Panc1 (cell line): ENCODE measurements at regions not wholly inside any gene's neighbourhood (a gene's known extent, or its start where the extent isn't known, plus 50 kb on each side); places are given as distances from the start of the nearest gene placed in this dataset.

ENCODE experiments used
- ATAC-seq: fragments of 200-7000 bp; cut with Tn5 transposase; 2 replicates; pipeline ENCODE4 v1.9.1; 2020; ENCODE audit warnings: mild to moderate bottlenecking, moderate library complexity
- BruUV-seq: library from RNA; stranded (reverse); fragments of 400-500 nt; replicated peaks from 2 replicates; lab custom pipeline; 2021; lab: Mats Ljungman, UMichigan
- CTCF ChIA-PET: fragments of 300-600 bp; sonication (Branson Sonifier 250); formaldehyde crosslinking; loops from one replicate; lab custom pipeline; 2022; ENCODE audit warnings: antibody characterized with exemption; lab: Charles Lee
- POLR2A ChIA-PET: fragments of 300-600 bp; sonication (Branson Sonifier 250); formaldehyde crosslinking; loops from one replicate; lab custom pipeline; 2022; ENCODE audit warnings: antibody characterized with exemption; lab: Charles Lee
- DNase-seq: peaks from one replicate; pipeline ENCODE4 v3.0.0-alpha.2; 2010; ENCODE audit warnings: low read depth, low spot score
- H3K27ac ChIP-seq: 2 replicates; pipeline ENCODE4 v1.5.1; 2011; ENCODE audit warnings: mild to moderate bottlenecking, low read length, inconsistent platforms
- H3K27me3 ChIP-seq: fragments of 200-500 bp; sonication (Bioruptor generic); 2 replicates; pipeline ENCODE4 v1.6.0; 2014; ENCODE audit warnings: low read length, inconsistent platforms; ENCODE audit not compliant: control insufficient read depth, insufficient read depth
- H3K36me3 ChIP-seq: fragments of 200-500 bp; sonication (Bioruptor generic); 2 replicates; pipeline ENCODE4 v1.5.1; 2014; ENCODE audit warnings: inconsistent platforms, mild to moderate bottlenecking, low read length, moderate library complexity; ENCODE audit not compliant: control insufficient read depth, insufficient read depth
- H3K4me1 ChIP-seq: 2 replicates; pipeline ENCODE4 v1.5.1; 2011; ENCODE audit warnings: inconsistent platforms, mild to moderate bottlenecking, low read length, moderate library complexity; ENCODE audit not compliant: control insufficient read depth, insufficient read depth
- H3K4me3 ChIP-seq, 2 experiments: 2 replicates each; pipeline ENCODE4 v1.5.1; 2011 to 2012; ENCODE audit warnings: low read depth in 2 of 2, low read length in 2 of 2, mild to moderate bottlenecking in 2 of 2, inconsistent platforms in 1 of 2, moderate library complexity in 1 of 2
- H3K9me3 ChIP-seq: fragments of 200-500 bp; sonication (Bioruptor generic); 2 replicates; pipeline ENCODE4 v1.5.1; 2014; ENCODE audit warnings: low read depth, mild to moderate bottlenecking, inconsistent platforms, low read length, moderate library complexity; ENCODE audit not compliant: control insufficient read depth, insufficient read depth
- POLR2AphosphoS5 ChIP-seq: IDR thresholded peaks from 2 replicates; pipeline ENCODE4 v1.6.1; 2012; ENCODE audit warnings: mild to moderate bottlenecking, low read depth, low read length, moderate library complexity
- SIN3A ChIP-seq: IDR thresholded peaks from 2 replicates; pipeline ENCODE4 v1.6.1; 2012; ENCODE audit warnings: low read depth, mild to moderate bottlenecking, low read length, moderate library complexity, borderline replicate concordance; ENCODE audit not compliant: insufficient read depth
- TCF7L2 ChIP-seq: IDR thresholded peaks from 2 replicates; pipeline ENCODE4 v1.6.1; 2011; ENCODE audit warnings: mild to moderate bottlenecking, low read depth, low read length, inconsistent platforms
- in situ Hi-C: cut with HindIII; loops from 2 replicates; pipeline ENCODE4 v1.10.0; 2016; ENCODE audit warnings: low sequenced_read_pairs, low pct_unique_long_range_greater_than_20kb
- intact Hi-C: fragments of 100-400 bp; cut with micrococcal nuclease; formaldehyde crosslinking; loops from one replicate; pipeline ENCODE4 v1.10.0; 2022; ENCODE audit not compliant: unreplicated experiment
- TF ChIP-seq, protein P1 (sequence below), 2 experiments: IDR thresholded peaks; 2 replicates each; pipeline ENCODE4 v1.6.1; 2011 to 2012; ENCODE audit warnings: low read depth in 2 of 2, control low read depth in 1 of 2, low read length in 1 of 2, mild to moderate bottlenecking in 1 of 2, moderate library complexity in 1 of 2; ENCODE audit not compliant: insufficient read depth in 1 of 2
- TF ChIP-seq, protein P2 (sequence below): fragments of 450-650 bp; IDR thresholded peaks from 2 replicates; pipeline ENCODE4 v1.5.1; 2017; ENCODE audit warnings: mild to moderate bottlenecking

DNA sequence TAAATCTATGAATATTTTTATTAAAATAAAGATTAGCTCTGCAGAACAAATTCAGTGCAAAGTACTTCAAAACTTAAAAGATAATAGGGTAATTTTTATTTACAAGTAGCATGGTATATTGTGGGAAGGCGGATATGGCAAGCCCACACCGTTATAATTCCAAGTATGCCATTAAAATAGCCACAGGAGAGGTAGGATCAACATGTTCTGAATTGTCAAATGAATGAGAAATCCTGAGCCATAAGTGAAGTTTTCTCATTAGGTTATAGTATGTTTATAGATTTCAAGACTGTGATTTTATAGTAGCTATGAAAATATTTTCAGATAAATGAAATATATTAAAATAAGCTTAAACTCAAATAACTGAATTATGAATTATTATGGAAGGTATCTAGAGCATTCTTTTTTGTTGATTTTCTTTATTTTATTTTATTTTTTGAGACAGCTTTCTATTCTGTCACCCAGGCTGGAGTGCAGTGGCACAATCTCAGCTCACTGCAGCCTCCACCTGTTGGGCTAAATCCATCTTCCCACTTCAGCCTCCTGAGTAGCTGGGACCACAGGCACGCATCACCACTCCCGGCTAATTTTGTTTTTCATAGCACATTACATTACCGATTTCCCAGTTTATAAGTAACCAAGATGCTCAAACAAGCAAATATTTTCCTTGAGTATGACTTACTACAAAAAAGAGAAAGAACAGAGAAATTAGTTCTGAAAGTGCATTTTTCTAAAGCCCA is 956.6 kb downstream of the GATA3 start:
- Histone ChIP-seq H3K27ac (no peak overlapping the region), H3K4me3 (no peak overlapping the region), H3K9me3 (no peaks in the 10 kb centered on the region), H3K36me3 (no peaks in the 10 kb centered on the region), H3K4me1 (no peaks in the 10 kb centered on the region), H3K27me3 (no peaks in the 10 kb centered on the region)
- intact Hi-C loops (no loop called here), in situ Hi-C loops (no loop called here)
- POLR2A ChIA-PET = no interaction called here
- CTCF ChIA-PET = no interaction called here
- ATAC-seq = no peak
- TF ChIP-seq, protein P1, sequence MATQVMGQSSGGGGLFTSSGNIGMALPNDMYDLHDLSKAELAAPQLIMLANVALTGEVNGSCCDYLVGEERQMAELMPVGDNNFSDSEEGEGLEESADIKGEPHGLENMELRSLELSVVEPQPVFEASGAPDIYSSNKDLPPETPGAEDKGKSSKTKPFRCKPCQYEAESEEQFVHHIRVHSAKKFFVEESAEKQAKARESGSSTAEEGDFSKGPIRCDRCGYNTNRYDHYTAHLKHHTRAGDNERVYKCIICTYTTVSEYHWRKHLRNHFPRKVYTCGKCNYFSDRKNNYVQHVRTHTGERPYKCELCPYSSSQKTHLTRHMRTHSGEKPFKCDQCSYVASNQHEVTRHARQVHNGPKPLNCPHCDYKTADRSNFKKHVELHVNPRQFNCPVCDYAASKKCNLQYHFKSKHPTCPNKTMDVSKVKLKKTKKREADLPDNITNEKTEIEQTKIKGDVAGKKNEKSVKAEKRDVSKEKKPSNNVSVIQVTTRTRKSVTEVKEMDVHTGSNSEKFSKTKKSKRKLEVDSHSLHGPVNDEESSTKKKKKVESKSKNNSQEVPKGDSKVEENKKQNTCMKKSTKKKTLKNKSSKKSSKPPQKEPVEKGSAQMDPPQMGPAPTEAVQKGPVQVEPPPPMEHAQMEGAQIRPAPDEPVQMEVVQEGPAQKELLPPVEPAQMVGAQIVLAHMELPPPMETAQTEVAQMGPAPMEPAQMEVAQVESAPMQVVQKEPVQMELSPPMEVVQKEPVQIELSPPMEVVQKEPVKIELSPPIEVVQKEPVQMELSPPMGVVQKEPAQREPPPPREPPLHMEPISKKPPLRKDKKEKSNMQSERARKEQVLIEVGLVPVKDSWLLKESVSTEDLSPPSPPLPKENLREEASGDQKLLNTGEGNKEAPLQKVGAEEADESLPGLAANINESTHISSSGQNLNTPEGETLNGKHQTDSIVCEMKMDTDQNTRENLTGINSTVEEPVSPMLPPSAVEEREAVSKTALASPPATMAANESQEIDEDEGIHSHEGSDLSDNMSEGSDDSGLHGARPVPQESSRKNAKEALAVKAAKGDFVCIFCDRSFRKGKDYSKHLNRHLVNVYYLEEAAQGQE (IDR thresholded peaks at IDR 0.05; ENCODE audit: insufficient read depth in 1 of 2, low read depth in 2 of 2, low read length in 1 of 2) = no peak
- TF ChIP-seq TCF7L2 = no peak
- no peak for TF ChIP-seq SIN3A
- TF ChIP-seq, protein P2, sequence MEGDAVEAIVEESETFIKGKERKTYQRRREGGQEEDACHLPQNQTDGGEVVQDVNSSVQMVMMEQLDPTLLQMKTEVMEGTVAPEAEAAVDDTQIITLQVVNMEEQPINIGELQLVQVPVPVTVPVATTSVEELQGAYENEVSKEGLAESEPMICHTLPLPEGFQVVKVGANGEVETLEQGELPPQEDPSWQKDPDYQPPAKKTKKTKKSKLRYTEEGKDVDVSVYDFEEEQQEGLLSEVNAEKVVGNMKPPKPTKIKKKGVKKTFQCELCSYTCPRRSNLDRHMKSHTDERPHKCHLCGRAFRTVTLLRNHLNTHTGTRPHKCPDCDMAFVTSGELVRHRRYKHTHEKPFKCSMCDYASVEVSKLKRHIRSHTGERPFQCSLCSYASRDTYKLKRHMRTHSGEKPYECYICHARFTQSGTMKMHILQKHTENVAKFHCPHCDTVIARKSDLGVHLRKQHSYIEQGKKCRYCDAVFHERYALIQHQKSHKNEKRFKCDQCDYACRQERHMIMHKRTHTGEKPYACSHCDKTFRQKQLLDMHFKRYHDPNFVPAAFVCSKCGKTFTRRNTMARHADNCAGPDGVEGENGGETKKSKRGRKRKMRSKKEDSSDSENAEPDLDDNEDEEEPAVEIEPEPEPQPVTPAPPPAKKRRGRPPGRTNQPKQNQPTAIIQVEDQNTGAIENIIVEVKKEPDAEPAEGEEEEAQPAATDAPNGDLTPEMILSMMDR = no peak
- no peak for TF ChIP-seq POLR2AphosphoS5
- BruUV-seq = no TSS peak
- no peak for DNase-seq

GRCh38 chr10:9012312-9012711 is 957.8 kb downstream of the GATA3 start:
- DNase-seq = no peak
- no peaks in the 10 kb centered on the region for H3K27me3 ChIP-seq

More at GRCh38 chr10:9012312-9012711, 957.8 kb downstream of the GATA3 start:
- TF ChIP-seq, protein P2 = no peak
- TF ChIP-seq SIN3A (no peak), TCF7L2 (no peak)
- H3K36me3 ChIP-seq = no peaks in the 10 kb centered on the region
- no peak overlapping the region for H3K27ac ChIP-seq
- intact Hi-C loops = no loop called here
- no peak for ATAC-seq
- no peaks in the 10 kb centered on the region for H3K9me3 ChIP-seq
- H3K4me3 ChIP-seq = no peak overlapping the region
- BruUV-seq = no TSS peak
- no peaks in the 10 kb centered on the region for H3K4me1 ChIP-seq
- in situ Hi-C loops = no loop called here
- CTCF ChIA-PET = no interaction called here
- POLR2A ChIA-PET = no interaction called here
